ENCODE measurements at regions not wholly inside any gene's neighbourhood (a gene's known extent, or its start where the extent isn't known, plus 50 kb on each side); places are given as distances from the start of the nearest gene placed in this dataset.

DNA sequence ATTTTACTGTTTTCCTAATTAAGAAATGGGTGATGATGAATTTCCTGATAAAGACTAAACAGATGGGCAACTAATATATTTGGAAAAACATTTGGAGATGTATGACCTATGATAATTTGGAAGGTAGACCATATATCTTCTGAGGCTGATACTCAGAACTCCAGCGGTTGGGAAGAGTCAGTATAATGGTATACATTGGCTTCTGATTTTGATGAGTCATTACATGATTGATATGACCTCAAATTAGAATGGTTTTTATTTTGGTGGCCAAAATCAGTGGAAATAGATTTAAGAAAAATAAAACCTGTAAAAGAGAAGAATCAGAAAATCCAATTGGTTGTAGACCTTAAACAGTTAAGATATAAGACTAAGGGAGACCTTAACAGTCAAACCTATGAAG lies 496.4 kb upstream of the ALCAM start:
- H3K9me3 ChIP-seq: no peaks in the 10 kb centered on the region
- H3K4me3 ChIP-seq: no peak overlapping the region
- H3K4me1 ChIP-seq: no peaks in the 10 kb centered on the region
- no peaks in the 10 kb centered on the region for H3K27me3 ChIP-seq
- DNase-seq (ENCODE audit: extremely low spot score in 2 of 2): no peak
- intact Hi-C loops (cut with DNase I): no loop called here
- no peak for TF ChIP-seq CTCF (IDR thresholded peaks at IDR 0.05)
- no peak for TF ChIP-seq POLR2AphosphoS5 (IDR thresholded peaks at IDR 0.05; ENCODE audit: insufficient read depth in 1 of 2, low read depth in 1 of 2)
- TF ChIP-seq POLR2A (IDR thresholded peaks at IDR 0.05): no peak
- H3K36me3 ChIP-seq: no peaks in the 10 kb centered on the region
- no peak overlapping the region for H3K27ac ChIP-seq

DNA sequence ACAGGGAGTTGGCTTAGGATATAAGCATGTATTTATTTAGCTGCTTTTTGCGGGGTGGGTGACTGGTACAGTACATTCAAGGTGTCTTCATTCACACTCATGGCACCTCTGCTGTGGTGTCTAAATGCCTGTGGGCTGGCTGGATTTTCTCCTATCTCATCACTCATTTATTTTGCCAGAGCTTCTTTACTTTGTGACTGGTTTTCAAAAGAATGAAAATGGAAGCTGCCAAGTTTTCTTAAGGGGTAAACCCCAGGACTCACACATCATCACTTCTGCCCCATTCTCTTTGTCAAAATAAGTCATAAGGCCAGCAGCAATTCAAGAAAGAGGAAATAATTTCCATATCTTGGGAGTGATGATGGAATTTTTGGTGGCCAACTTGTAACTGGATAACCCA lies 493.4 kb upstream of the ALCAM start:
- no peak for DNase-seq (ENCODE audit: extremely low spot score in 2 of 2)
- Histone ChIP-seq H3K36me3 (no peaks in the 10 kb centered on the region), H3K27ac (no peak overlapping the region), H3K9me3 (no peaks in the 10 kb centered on the region), H3K27me3 (no peaks in the 10 kb centered on the region), H3K4me3 (no peak overlapping the region), H3K4me1 (no peaks in the 10 kb centered on the region)
- no peak for TF ChIP-seq POLR2AphosphoS5 (IDR thresholded peaks at IDR 0.05; ENCODE audit: insufficient read depth in 1 of 2, low read depth in 1 of 2)
- TF ChIP-seq POLR2A (IDR thresholded peaks at IDR 0.05): no peak
- TF ChIP-seq CTCF (IDR thresholded peaks at IDR 0.05): no peak
- intact Hi-C loops (cut with DNase I): no loop called here

GRCh38 chr3:104878395-104878794 lies 488.3 kb upstream of the ALCAM start:
- Histone ChIP-seq H3K36me3 (no peaks in the 10 kb centered on the region), H3K4me3 (no peak overlapping the region), H3K9me3 (no peaks in the 10 kb centered on the region), H3K4me1 (no peaks in the 10 kb centered on the region), H3K27me3 (no peaks in the 10 kb centered on the region), H3K27ac (no peak overlapping the region)
- no peak for TF ChIP-seq POLR2AphosphoS5 (IDR thresholded peaks at IDR 0.05; ENCODE audit: insufficient read depth in 1 of 2, low read depth in 1 of 2)
- no peak for TF ChIP-seq CTCF (IDR thresholded peaks at IDR 0.05)
- no peak for TF ChIP-seq POLR2A (IDR thresholded peaks at IDR 0.05)
- intact Hi-C loops (cut with DNase I): no loop called here
- DNase-seq (ENCODE audit: extremely low spot score in 2 of 2): no peak

DNA sequence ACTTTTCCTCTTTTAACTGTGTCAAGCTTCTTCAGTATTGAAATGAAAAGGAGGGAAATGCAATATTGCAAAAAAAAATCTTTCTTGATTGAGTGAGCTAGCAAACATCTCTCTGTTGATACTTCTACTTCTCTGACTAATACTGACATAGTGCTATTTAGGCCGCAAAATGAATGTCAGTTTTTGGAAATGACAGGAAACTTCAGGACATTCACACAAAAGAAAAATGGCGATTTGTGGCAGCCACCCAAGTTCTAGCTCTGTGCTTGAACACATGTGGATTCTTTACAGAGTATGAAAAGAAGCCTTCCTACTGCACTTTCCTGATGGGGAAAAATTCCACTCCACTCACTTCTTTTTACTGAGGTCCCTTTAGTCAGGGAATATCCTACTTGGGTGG lies 486.8 kb upstream of the ALCAM start:
- Histone ChIP-seq H3K9me3 (no peaks in the 10 kb centered on the region), H3K36me3 (no peaks in the 10 kb centered on the region), H3K27me3 (no peaks in the 10 kb centered on the region), H3K27ac (no peak overlapping the region), H3K4me1 (no peaks in the 10 kb centered on the region), H3K4me3 (no peak overlapping the region)
- DNase-seq (ENCODE audit: extremely low spot score in 2 of 2): no peak
- no peak for TF ChIP-seq POLR2AphosphoS5 (IDR thresholded peaks at IDR 0.05; ENCODE audit: insufficient read depth in 1 of 2, low read depth in 1 of 2)
- no peak for TF ChIP-seq POLR2A (IDR thresholded peaks at IDR 0.05)
- no peak for TF ChIP-seq CTCF (IDR thresholded peaks at IDR 0.05)
- intact Hi-C loops (cut with DNase I): no loop called here

DNA sequence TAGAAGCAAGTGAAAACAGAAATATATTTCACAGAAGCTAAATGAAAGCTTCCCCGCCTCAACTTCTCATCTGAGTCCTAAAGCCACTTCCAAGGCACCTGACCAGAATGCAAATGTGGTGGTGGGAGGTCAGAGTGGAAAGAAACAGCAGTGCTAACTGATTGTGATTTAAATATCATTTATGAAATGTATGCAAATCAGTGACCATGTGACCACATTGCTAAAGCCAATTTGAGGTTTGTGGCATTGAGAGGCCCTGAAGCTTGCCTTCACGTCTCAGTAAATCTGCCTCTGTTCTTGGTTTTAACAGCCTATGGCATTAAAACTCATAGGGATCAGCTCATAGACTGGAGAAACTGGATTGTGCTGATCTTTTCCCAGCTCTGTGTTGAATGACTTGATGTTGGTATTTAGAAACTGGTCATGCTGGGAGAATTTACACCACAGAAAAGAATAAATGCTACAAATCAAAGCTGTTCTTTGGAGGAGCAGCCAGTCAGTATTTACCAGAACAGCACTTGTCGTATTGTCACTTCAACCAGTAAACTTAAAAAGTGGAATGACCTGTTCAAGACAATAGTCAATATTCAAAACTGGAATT lies 481.4 kb upstream of the ALCAM start:
- Histone ChIP-seq H3K4me3 (no peak overlapping the region), H3K36me3 (no peaks in the 10 kb centered on the region), H3K27ac (no peak overlapping the region), H3K27me3 (no peaks in the 10 kb centered on the region), H3K9me3 (no peaks in the 10 kb centered on the region), H3K4me1 (no peaks in the 10 kb centered on the region)
- TF ChIP-seq POLR2A (IDR thresholded peaks at IDR 0.05) (no peak), POLR2AphosphoS5 (IDR thresholded peaks at IDR 0.05; ENCODE audit: insufficient read depth in 1 of 2, low read depth in 1 of 2) (no peak)
- intact Hi-C loops (cut with DNase I): no loop called here
- no peak for DNase-seq (ENCODE audit: extremely low spot score in 2 of 2)
